ENCODE measurements at regions not wholly inside any gene's neighbourhood (a gene's known extent, or its start where the extent isn't known, plus 50 kb on each side); places are given as distances from the start of the nearest gene placed in this dataset.

- H3K4me3 Mint-ChIP-seq (ENCODE audit: unreplicated experiment), result no peak overlapping the region
- no peak for TF ChIP-seq CTCF (IDR thresholded peaks at IDR 0.05; ENCODE audit: unreplicated experiment)
- DNase-seq (ENCODE audit: low spot score), result no peak
- peaks cover 8% of the 10 kb centered on the region for H3K4me1 Mint-ChIP-seq (ENCODE audit: unreplicated experiment)
- no peak overlapping the region for H3K27ac Mint-ChIP-seq (ENCODE audit: unreplicated experiment)
- H3K9me3 Mint-ChIP-seq (ENCODE audit: unreplicated experiment), result no peaks in the 10 kb centered on the region
- H3K27me3 Mint-ChIP-seq (ENCODE audit: unreplicated experiment), result no peaks in the 10 kb centered on the region
- no peaks in the 10 kb centered on the region for H3K36me3 Mint-ChIP-seq (ENCODE audit: low read depth, unreplicated experiment)
These were observed 54.3 kb upstream of the RAB3GAP2 start for GRCh38 chr1:220326578-220326977.

- H3K9me3 Mint-ChIP-seq (ENCODE audit: unreplicated experiment), result no peaks in the 10 kb centered on the region
- no peak for TF ChIP-seq CTCF (IDR thresholded peaks at IDR 0.05; ENCODE audit: unreplicated experiment)
- H3K27ac Mint-ChIP-seq (ENCODE audit: unreplicated experiment), result no peak overlapping the region
- H3K27me3 Mint-ChIP-seq (ENCODE audit: unreplicated experiment), result peaks cover 2% of the 10 kb centered on the region
- no peaks in the 10 kb centered on the region for H3K36me3 Mint-ChIP-seq (ENCODE audit: low read depth, unreplicated experiment)
- peaks cover 10% of the 10 kb centered on the region for H3K4me1 Mint-ChIP-seq (ENCODE audit: unreplicated experiment)
- no peak overlapping the region for H3K4me3 Mint-ChIP-seq (ENCODE audit: unreplicated experiment)
- no peak for DNase-seq (ENCODE audit: low spot score)
These were observed 53.2 kb upstream of the RAB3GAP2 start for GRCh38 chr1:220325306-220325995.

- H3K27me3 Mint-ChIP-seq (ENCODE audit: unreplicated experiment), result peaks cover 3% of the 10 kb centered on the region
- H3K4me3 Mint-ChIP-seq (ENCODE audit: unreplicated experiment), result no peak overlapping the region
- no peaks in the 10 kb centered on the region for H3K36me3 Mint-ChIP-seq (ENCODE audit: low read depth, unreplicated experiment)
- no peak for DNase-seq (ENCODE audit: low spot score)
- H3K27ac Mint-ChIP-seq (ENCODE audit: unreplicated experiment), result no peak overlapping the region
- H3K9me3 Mint-ChIP-seq (ENCODE audit: unreplicated experiment), result no peaks in the 10 kb centered on the region
- no peak for TF ChIP-seq CTCF (IDR thresholded peaks at IDR 0.05; ENCODE audit: unreplicated experiment)
- H3K4me1 Mint-ChIP-seq (ENCODE audit: unreplicated experiment), result peaks cover 10% of the 10 kb centered on the region
These were observed 51.5 kb upstream of the RAB3GAP2 start for GRCh38 chr1:220323717-220324116.

- DNase-seq (ENCODE audit: low spot score), result no peak
- H3K36me3 Mint-ChIP-seq (ENCODE audit: low read depth, unreplicated experiment), result no peaks in the 10 kb centered on the region
- no peak for TF ChIP-seq CTCF (IDR thresholded peaks at IDR 0.05; ENCODE audit: unreplicated experiment)
- no peak overlapping the region for H3K27ac Mint-ChIP-seq (ENCODE audit: unreplicated experiment)
- H3K4me1 Mint-ChIP-seq (ENCODE audit: unreplicated experiment), result peaks cover 10% of the 10 kb centered on the region
- no peak overlapping the region for H3K4me3 Mint-ChIP-seq (ENCODE audit: unreplicated experiment)
- H3K27me3 Mint-ChIP-seq (ENCODE audit: unreplicated experiment), result peaks cover 3% of the 10 kb centered on the region
- H3K9me3 Mint-ChIP-seq (ENCODE audit: unreplicated experiment), result no peaks in the 10 kb centered on the region
These were observed 50.3 kb upstream of the RAB3GAP2 start for GRCh38 chr1:220322570-220322969.
